Lower leg skin (tissue), 4 donors: ENCODE measurements at regions not wholly inside any gene's neighbourhood (a gene's known extent, or its start where the extent isn't known, plus 50 kb on each side); places are given as distances from the start of the nearest gene placed in this dataset.

Experiments used
- DNase-seq, 2 donors: peaks; one replicate each; pipeline ENCODE4 v3.0.0-alpha.2; 2019; ENCODE audit warnings: low spot score in 2 of 2
- H3K4me3 ChIP-seq: fragments of 200-600 bp; sonication (generic); 2 replicates; pipeline ENCODE4 v1.5.1; 2017; ENCODE audit warnings: mild to moderate bottlenecking, low read depth; ENCODE audit not compliant: poor library complexity, severe bottlenecking
- POLR2A ChIP-seq, 2 donors: fragments of 450-650 bp; IDR thresholded peaks; one replicate each; pipeline ENCODE4 v1.6.1; 2016 to 2017; ENCODE audit warnings: antibody characterized with exemption in 2 of 2, mild to moderate bottlenecking in 1 of 2, moderate library complexity in 1 of 2
- WGBS, 2 donors: methylation state at CpG; one replicate each; pipeline ENCODE4 v1.1.5; 2018; 5-methylcytosine and 5-hydroxymethylcytosine counted together
- intact Hi-C: fragments of 100-400 bp; cut with DNase I; formaldehyde crosslinking; loops from one replicate; pipeline ENCODE4 v1.15.0; 2023; ENCODE audit warnings: low total_unique reads
- TF ChIP-seq, protein P1 (sequence below), 3 donors: fragments of 450-650 bp; IDR thresholded peaks; one replicate each; pipeline ENCODE4 v1.5.1; 2016; ENCODE audit warnings: antibody characterized with exemption in 3 of 3, mild to moderate bottlenecking in 3 of 3, moderate library complexity in 2 of 3

DNA sequence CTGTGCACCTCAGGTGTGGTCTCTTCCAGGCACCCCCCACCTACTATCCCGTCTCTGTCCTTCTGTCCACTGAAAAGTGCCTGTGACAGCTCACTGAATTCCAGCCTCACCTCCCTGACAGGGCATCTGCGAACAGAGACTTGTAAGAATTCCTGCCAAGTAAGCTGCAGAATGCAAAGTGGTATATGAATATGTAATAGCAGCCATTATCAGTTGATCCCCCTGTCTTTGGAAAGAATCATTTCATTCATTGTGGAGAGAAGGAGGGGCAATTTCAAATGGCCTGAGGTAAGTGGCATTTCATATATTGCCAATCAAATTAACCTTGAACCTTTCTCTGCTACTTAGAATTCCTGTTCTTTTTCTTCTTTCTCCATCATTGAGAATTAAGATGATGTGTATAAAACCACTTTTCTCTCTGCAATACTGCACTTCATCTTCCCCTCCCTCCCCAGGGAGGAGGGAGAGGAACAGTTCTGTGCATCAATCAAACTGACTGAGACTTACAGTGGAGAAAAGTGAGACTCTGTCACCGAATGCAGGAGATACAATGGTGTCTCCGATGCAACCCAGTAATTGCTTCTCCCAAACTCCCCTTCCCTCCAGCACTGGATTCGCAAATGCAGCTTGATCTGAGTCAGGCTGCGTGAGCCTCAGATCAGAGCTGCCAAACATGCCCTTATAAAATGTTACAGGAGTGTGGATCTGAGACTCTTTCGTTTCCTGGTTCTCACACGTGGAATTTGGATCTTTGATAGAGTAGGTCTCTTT lies 91.7 kb downstream of the SLC10A2 start:
- intact Hi-C loops = no loop called here
- TF ChIP-seq, protein P1, sequence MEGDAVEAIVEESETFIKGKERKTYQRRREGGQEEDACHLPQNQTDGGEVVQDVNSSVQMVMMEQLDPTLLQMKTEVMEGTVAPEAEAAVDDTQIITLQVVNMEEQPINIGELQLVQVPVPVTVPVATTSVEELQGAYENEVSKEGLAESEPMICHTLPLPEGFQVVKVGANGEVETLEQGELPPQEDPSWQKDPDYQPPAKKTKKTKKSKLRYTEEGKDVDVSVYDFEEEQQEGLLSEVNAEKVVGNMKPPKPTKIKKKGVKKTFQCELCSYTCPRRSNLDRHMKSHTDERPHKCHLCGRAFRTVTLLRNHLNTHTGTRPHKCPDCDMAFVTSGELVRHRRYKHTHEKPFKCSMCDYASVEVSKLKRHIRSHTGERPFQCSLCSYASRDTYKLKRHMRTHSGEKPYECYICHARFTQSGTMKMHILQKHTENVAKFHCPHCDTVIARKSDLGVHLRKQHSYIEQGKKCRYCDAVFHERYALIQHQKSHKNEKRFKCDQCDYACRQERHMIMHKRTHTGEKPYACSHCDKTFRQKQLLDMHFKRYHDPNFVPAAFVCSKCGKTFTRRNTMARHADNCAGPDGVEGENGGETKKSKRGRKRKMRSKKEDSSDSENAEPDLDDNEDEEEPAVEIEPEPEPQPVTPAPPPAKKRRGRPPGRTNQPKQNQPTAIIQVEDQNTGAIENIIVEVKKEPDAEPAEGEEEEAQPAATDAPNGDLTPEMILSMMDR (IDR thresholded peaks at IDR 0.05) = no peak
- no peak for TF ChIP-seq POLR2A (IDR thresholded peaks at IDR 0.05)
- H3K4me3 ChIP-seq = no peak overlapping the region
- no peak for DNase-seq
- 48 to 58% methylated on average over 8 of the region's 8 CpGs for WGBS, 2 donors

DNA sequence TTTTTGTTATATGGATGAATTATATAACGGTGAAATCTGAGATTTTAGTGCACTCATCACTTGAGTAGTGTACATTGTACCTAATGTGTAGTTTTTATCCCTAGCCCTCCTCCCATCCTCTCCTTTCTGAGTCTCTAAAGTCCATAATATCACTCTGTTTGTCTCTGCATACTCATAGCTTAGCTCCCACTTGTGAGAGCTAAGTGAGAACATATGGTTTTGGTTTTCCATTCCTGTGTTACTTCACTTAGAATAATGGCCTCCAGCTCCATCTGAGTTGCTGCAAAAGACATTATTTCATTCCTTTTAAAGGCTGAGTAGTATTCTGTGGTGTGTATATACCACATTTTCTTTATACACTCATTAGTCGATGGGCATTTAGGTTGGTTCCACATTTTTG lies 94.0 kb downstream of the SLC10A2 start:
- 87 to 90% methylated on average over 2 of the region's 2 CpGs for WGBS, 2 donors
- TF ChIP-seq POLR2A (IDR thresholded peaks at IDR 0.05) = no peak
- TF ChIP-seq, protein P1 (IDR thresholded peaks at IDR 0.05) = no peak
- intact Hi-C loops = no loop called here
- H3K4me3 ChIP-seq = no peak overlapping the region
- DNase-seq = no peak

DNA sequence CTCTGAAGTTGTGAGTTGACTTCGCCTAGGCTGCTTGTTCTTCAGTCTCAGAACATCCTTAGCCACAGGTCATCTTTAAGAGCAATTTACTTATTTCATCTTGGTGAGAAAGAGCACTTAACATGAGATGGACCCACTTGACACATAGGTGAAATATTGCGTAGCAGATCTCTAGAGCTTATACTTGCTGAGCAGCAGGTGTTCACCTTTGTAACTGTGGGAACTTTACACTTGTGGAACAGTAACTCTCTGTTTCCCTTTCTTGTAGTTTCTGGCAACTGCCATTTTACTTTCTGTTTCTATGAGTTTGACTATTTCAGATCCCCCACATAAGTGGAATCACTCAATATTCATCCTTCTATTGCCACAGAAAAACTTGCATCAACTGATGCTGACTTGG lies 95.7 kb downstream of the SLC10A2 start:
- DNase-seq = no peak
- TF ChIP-seq, protein P1 (IDR thresholded peaks at IDR 0.05) = no peak
- no peak for TF ChIP-seq POLR2A (IDR thresholded peaks at IDR 0.05)
- WGBS, 2 donors = 97 to 98% methylated on average over 2 of the region's 2 CpGs
- H3K4me3 ChIP-seq = no peak overlapping the region
- intact Hi-C loops = no loop called here

DNA sequence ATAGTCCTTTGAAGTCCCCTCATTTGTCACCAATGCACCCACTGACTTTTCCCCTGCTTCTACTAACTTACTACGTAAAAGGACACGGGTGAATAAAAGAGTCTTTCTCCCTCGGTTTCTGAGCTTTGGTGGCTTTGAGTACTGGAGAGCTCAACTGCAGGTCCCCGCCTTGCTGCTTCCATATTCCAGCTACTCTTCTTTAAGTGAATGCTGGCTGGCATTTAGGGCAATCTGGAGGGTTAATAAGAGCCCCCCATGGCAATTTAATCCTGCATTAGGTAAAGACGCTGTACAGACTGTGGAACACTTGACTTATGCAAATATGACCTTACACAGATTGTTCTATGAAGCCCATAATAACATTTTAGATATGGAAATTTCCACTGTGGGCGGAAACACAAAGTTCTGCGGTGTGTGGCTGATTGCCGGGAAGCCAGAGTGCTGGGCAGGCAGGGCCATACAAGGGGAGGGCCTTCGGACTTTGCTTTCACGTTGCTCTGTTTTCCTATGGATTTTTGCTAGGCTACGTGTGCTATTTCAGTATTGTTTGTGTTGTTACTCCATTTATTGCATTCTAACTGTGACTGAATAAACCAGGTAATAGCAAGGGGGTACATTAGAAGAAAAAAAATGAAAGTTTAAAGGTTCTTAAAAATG lies 97.5 kb downstream of the SLC10A2 start:
- WGBS, 2 donors = 83 to 85% methylated on average over 11 of the region's 11 CpGs
- no peak overlapping the region for H3K4me3 ChIP-seq
- intact Hi-C loops = no loop called here
- no peak for TF ChIP-seq POLR2A (IDR thresholded peaks at IDR 0.05)
- TF ChIP-seq, protein P1 (IDR thresholded peaks at IDR 0.05) = no peak
- no peak for DNase-seq

DNA sequence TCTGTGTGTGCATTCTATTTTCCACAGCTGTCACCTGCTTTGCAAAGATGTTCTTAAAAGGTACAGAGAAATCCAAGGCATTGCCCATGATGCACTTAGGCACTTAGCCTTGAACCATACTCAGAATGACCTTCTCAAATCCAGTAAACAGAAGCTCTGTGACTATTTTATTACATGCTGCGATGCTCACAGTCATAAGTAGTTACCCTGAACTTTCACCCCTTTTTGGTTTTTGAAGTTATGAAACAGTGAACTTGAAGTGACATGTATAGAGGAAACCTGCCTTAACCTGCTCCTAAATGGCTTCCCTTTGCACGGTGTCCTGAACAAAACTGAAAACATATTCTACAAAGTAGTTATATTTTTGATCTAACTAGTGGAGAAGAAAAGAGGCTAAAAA lies 100.4 kb downstream of the SLC10A2 start:
- intact Hi-C loops = no loop called here
- H3K4me3 ChIP-seq = no peak overlapping the region
- TF ChIP-seq POLR2A (IDR thresholded peaks at IDR 0.05) = no peak
- TF ChIP-seq, protein P1 (IDR thresholded peaks at IDR 0.05) = no peak
- 20 to 32% methylated on average over 2 of the region's 2 CpGs for WGBS, 2 donors
- DNase-seq = no peak
